SK-N-SH treated with all-trans-retinoic acid at 6 μM for 48 hours (cell line): ENCODE measurements at regions not wholly inside any gene's neighbourhood (a gene's known extent, or its start where the extent isn't known, plus 50 kb on each side); places are given as distances from the start of the nearest gene placed in this dataset.

Experiments
- ATAC-seq: fragments of 200-7000 bp; cut with Tn5 transposase; 3 replicates; pipeline ENCODE4 v1.9.1; 2020; ENCODE audit warnings: mild to moderate bottlenecking, moderate library complexity
- ARNTL ChIP-seq: fragments of 450-650 bp; formaldehyde crosslinking; IDR thresholded peaks from 2 replicates; pipeline ENCODE4 v1.5.0; 2020; ENCODE audit warnings: low read depth, mild to moderate bottlenecking, moderate library complexity, borderline replicate concordance
- BACH2 ChIP-seq: fragments of 250-450 bp; sonication (Bioruptor Pico); IDR thresholded peaks from 2 replicates; pipeline ENCODE4 v1.9.0; 2021; ENCODE audit warnings: mild to moderate bottlenecking, borderline replicate concordance
- CSDC2 ChIP-seq: fragments of 250-450 bp; sonication (Bioruptor Pico); IDR thresholded peaks from 2 replicates; pipeline ENCODE4 v1.5.0; 2020; ENCODE audit warnings: mild to moderate bottlenecking, moderate library complexity
- CSRNP3 ChIP-seq: fragments of 250-450 bp; sonication (Bioruptor Pico); IDR thresholded peaks from 2 replicates; pipeline ENCODE4 v1.5.1; 2021; ENCODE audit warnings: mild to moderate bottlenecking, moderate library complexity
- ESRRG ChIP-seq: fragments of 250-450 bp; sonication (Bioruptor Pico); IDR thresholded peaks from 2 replicates; pipeline ENCODE4 v1.6.1; 2021; ENCODE audit warnings: mild to moderate bottlenecking
- GLIS3 ChIP-seq: fragments of 250-450 bp; sonication (Bioruptor Pico); IDR thresholded peaks from 2 replicates; pipeline ENCODE4 v1.5.0; 2020; ENCODE audit warnings: mild to moderate bottlenecking, moderate library complexity
- ISL1 ChIP-seq: fragments of 250-450 bp; sonication (Bioruptor Pico); IDR thresholded peaks from 2 replicates; pipeline ENCODE4 v2.1.2; 2022; ENCODE audit warnings: mild to moderate bottlenecking, moderate library complexity
- OSR1 ChIP-seq: fragments of 250-450 bp; sonication (Bioruptor Pico); IDR thresholded peaks from 2 replicates; pipeline ENCODE4 v1.8.0; 2022; ENCODE audit warnings: moderate library complexity, mild to moderate bottlenecking, inconsistent platforms
- PATZ1 ChIP-seq: fragments of 250-450 bp; sonication (Bioruptor Pico); IDR thresholded peaks from 2 replicates; pipeline ENCODE4 v1.8.0; 2020; ENCODE audit warnings: mild to moderate bottlenecking, moderate library complexity, borderline replicate concordance
- PPARA ChIP-seq: fragments of 250-450 bp; sonication (Bioruptor Pico); IDR thresholded peaks from 2 replicates; pipeline ENCODE4 v1.5.0; 2020; ENCODE audit warnings: mild to moderate bottlenecking, borderline replicate concordance
- RARB ChIP-seq: fragments of 250-450 bp; sonication (Bioruptor Pico); IDR thresholded peaks from 2 replicates; pipeline ENCODE4 v1.8.0; 2021; ENCODE audit warnings: mild to moderate bottlenecking, moderate library complexity
- ZC3H10 ChIP-seq: fragments of 250-450 bp; sonication (Bioruptor Pico); IDR thresholded peaks from 2 replicates; pipeline ENCODE4 v1.5.1; 2021; ENCODE audit warnings: mild to moderate bottlenecking, moderate library complexity
- ZFP3 ChIP-seq: fragments of 250-450 bp; sonication (Bioruptor Pico); IDR thresholded peaks from 2 replicates; pipeline ENCODE4 v1.5.0; 2020; ENCODE audit warnings: mild to moderate bottlenecking, moderate library complexity
- ZFP30 ChIP-seq: fragments of 450-650 bp; formaldehyde crosslinking; IDR thresholded peaks from 2 replicates; pipeline ENCODE4 v1.5.0; 2022; ENCODE audit warnings: mild to moderate bottlenecking, moderate library complexity
- ZNF565 ChIP-seq: fragments of 450-650 bp; formaldehyde crosslinking; conservative IDR thresholded peaks from 2 replicates; pipeline ENCODE4 v1.5.0; 2020; ENCODE audit warnings: low read depth, mild to moderate bottlenecking, moderate library complexity
- ZNF70 ChIP-seq: fragments of 450-650 bp; formaldehyde crosslinking; IDR thresholded peaks from 2 replicates; pipeline ENCODE4 v1.5.0; 2020; ENCODE audit warnings: mild to moderate bottlenecking, moderate library complexity
- ZNF8 ChIP-seq: fragments of 450-650 bp; formaldehyde crosslinking; IDR thresholded peaks from 2 replicates; pipeline ENCODE4 v1.5.0; 2020; ENCODE audit warnings: mild to moderate bottlenecking, moderate library complexity
- TF ChIP-seq, protein P1 (sequence below): fragments of 250-450 bp; sonication (Bioruptor Pico); IDR thresholded peaks from 2 replicates; pipeline ENCODE4 v1.5.0; 2020; ENCODE audit warnings: mild to moderate bottlenecking, moderate library complexity
- TF ChIP-seq, protein P2 (sequence below): fragments of 250-450 bp; sonication (Bioruptor Pico); IDR thresholded peaks from 2 replicates; pipeline ENCODE4 v1.5.1; 2020; ENCODE audit warnings: low read depth, mild to moderate bottlenecking, moderate library complexity
- TF ChIP-seq, protein P3 (sequence below): fragments of 250-450 bp; sonication (Bioruptor Pico); IDR thresholded peaks from 2 replicates; pipeline ENCODE4 v1.8.0; 2021; ENCODE audit warnings: low read depth, mild to moderate bottlenecking, moderate library complexity, borderline replicate concordance

DNA sequence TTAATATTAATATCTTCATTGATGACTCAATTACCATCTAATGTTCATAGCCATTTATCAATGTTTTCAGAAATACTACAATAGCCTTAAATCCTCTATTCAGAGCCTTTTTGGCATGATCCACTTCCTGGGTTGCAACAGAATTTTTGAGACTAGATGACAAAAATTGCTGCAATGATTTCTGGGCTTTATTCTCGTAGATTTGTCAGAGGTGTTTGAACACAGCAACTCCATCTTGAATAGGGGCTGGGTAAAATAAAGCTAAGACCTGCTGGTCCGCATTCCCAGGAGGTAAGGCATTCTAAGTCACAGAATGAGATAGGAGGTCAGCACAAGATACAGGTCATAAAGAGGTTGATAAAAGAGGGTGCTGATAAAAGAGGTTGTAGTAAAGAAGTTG, 165.8 kb upstream of the CNOT2 start (continued):
- TF ChIP-seq, protein P1, sequence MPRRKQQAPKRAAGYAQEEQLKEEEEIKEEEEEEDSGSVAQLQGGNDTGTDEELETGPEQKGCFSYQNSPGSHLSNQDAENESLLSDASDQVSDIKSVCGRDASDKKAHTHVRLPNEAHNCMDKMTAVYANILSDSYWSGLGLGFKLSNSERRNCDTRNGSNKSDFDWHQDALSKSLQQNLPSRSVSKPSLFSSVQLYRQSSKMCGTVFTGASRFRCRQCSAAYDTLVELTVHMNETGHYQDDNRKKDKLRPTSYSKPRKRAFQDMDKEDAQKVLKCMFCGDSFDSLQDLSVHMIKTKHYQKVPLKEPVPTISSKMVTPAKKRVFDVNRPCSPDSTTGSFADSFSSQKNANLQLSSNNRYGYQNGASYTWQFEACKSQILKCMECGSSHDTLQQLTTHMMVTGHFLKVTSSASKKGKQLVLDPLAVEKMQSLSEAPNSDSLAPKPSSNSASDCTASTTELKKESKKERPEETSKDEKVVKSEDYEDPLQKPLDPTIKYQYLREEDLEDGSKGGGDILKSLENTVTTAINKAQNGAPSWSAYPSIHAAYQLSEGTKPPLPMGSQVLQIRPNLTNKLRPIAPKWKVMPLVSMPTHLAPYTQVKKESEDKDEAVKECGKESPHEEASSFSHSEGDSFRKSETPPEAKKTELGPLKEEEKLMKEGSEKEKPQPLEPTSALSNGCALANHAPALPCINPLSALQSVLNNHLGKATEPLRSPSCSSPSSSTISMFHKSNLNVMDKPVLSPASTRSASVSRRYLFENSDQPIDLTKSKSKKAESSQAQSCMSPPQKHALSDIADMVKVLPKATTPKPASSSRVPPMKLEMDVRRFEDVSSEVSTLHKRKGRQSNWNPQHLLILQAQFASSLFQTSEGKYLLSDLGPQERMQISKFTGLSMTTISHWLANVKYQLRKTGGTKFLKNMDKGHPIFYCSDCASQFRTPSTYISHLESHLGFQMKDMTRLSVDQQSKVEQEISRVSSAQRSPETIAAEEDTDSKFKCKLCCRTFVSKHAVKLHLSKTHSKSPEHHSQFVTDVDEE (CRISPR knock-in tag): no peak

DNA sequence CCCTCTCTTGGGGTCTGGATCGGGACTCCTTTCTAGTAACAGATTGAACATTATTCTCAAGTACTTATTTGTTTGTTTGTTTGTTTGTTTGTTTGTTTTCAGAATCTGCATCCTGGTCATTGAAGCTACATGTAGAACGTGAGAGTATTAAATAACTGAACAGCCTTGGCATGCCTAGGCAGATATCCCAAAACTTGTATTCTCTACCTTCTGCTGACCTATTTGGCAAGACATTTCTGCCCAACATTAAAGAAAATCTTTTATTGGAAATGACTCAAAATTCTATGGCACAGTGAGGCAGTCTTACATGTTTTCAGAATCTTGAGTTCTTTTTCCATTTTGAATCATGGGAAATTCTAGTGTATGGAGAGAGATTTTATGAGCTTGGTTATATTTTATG, 165.1 kb upstream of the CNOT2 start:
- no peak for ATAC-seq
- TF ChIP-seq ZFP3 (CRISPR knock-in tag) (no peak), ZC3H10 (CRISPR knock-in tag) (no peak)
- TF ChIP-seq, all 23 proteins: peak for 0

DNA sequence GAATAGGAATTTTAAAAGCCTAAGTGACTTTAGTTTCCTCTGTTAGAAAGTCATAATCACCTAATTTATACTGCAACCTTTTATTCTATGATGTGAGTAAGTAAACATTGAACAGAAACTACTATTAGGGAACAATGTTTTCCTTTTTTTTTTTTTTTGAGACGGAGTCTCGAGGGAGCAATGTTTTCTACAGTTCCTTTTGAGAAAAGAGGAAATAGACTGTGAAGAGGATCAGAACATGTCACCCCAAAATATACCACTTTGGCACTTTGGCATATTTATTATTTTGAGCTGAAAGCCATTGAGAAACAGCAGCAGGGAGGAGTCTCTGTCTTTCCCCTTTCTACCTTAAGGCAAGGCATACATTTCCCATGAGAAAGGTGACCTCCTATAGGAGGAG, 162.7 kb upstream of the CNOT2 start:
- TF ChIP-seq PPARA (CRISPR knock-in tag) (no peak), ZNF565 (CRISPR knock-in tag) (no peak), CSDC2 (CRISPR knock-in tag) (no peak), GLIS3 (no peak), BACH2 (CRISPR knock-in tag) (no peak), ZFP30 (CRISPR knock-in tag) (no peak), ZFP3 (CRISPR knock-in tag) (no peak), CSRNP3 (CRISPR knock-in tag) (no peak), ZNF70 (CRISPR knock-in tag) (no peak), ZNF8 (no peak), ISL1 (no peak), ZC3H10 (CRISPR knock-in tag) (no peak), ARNTL (CRISPR knock-in tag) (no peak), PATZ1 (CRISPR knock-in tag) (no peak), OSR1 (CRISPR knock-in tag) (no peak)
- TF ChIP-seq, protein P2, sequence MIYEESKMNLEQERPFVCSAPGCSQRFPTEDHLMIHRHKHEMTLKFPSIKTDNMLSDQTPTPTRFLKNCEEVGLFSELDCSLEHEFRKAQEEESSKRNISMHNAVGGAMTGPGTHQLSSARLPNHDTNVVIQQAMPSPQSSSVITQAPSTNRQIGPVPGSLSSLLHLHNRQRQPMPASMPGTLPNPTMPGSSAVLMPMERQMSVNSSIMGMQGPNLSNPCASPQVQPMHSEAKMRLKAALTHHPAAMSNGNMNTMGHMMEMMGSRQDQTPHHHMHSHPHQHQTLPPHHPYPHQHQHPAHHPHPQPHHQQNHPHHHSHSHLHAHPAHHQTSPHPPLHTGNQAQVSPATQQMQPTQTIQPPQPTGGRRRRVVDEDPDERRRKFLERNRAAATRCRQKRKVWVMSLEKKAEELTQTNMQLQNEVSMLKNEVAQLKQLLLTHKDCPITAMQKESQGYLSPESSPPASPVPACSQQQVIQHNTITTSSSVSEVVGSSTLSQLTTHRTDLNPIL (CRISPR knock-in tag): no peak
- TF ChIP-seq, protein P3, sequence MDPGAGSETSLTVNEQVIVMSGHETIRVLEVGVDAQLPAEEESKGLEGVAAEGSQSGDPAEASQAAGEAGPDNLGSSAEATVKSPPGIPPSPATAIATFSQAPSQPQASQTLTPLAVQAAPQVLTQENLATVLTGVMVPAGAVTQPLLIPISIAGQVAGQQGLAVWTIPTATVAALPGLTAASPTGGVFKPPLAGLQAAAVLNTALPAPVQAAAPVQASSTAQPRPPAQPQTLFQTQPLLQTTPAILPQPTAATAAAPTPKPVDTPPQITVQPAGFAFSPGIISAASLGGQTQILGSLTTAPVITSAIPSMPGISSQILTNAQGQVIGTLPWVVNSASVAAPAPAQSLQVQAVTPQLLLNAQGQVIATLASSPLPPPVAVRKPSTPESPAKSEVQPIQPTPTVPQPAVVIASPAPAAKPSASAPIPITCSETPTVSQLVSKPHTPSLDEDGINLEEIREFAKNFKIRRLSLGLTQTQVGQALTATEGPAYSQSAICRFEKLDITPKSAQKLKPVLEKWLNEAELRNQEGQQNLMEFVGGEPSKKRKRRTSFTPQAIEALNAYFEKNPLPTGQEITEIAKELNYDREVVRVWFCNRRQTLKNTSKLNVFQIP: no peak
- ATAC-seq: no peak

- TF ChIP-seq ZFP3 (CRISPR knock-in tag) (no peak), ZFP30 (CRISPR knock-in tag) (no peak), ZNF8 (no peak), ISL1 (no peak), PATZ1 (CRISPR knock-in tag) (no peak), PPARA (CRISPR knock-in tag) (no peak), RARB (no peak), ESRRG (CRISPR knock-in tag) (no peak), ZNF70 (CRISPR knock-in tag) (no peak)
- TF ChIP-seq, protein P2 (CRISPR knock-in tag): no peak
- TF ChIP-seq, all 23 proteins: peak for 0
- no peak for ATAC-seq
These were observed 160.1 kb upstream of the CNOT2 start for GRCh38 chr12:70082997-70083676.
